AG09309 (cell line): ENCODE measurements at regions not wholly inside any gene's neighbourhood (a gene's known extent, or its start where the extent isn't known, plus 50 kb on each side); places are given as distances from the start of the nearest gene placed in this dataset.

ENCODE experiments used
- DNase-seq: peaks from one replicate; pipeline ENCODE4 v3.0.0-alpha.2; 2010; ENCODE audit warnings: low read depth
- H3K4me3 ChIP-seq: 2 replicates; pipeline ENCODE4 v1.5.1; 2011; ENCODE audit warnings: mild to moderate bottlenecking, low read depth, low read length, moderate library complexity; ENCODE audit not compliant: control insufficient read depth
- CTCF ChIP-seq: IDR thresholded peaks from 2 replicates; pipeline ENCODE4 v1.5.1; 2011; ENCODE audit warnings: mild to moderate bottlenecking, low read depth, low read length, inconsistent platforms; ENCODE audit not compliant: insufficient read depth, control insufficient read depth; ENCODE audit errors: missing control alignments

- no peak for TF ChIP-seq CTCF
- DNase-seq: no peak
Measured at GRCh38 chr7:80588591-80588990, 49.9 kb upstream of the CD36 start.

More at GRCh38 chr7:80588591-80588990, 49.9 kb upstream of the CD36 start:
- H3K4me3 ChIP-seq: no peak overlapping the region
